GM23338 (cell line): ENCODE measurements at regions not wholly inside any gene's neighbourhood (a gene's known extent, or its start where the extent isn't known, plus 50 kb on each side); places are given as distances from the start of the nearest gene placed in this dataset.

Source experiments
- ATAC-seq: fragments of 200-7000 bp; cut with Tn5 transposase; 3 replicates; pipeline ENCODE4 v1.9.1; 2020
- DNase-seq: peaks from one replicate; pipeline ENCODE4 v3.0.0-alpha.2; 2015; ENCODE audit warnings: low spot score
- H2AFZ ChIP-seq: fragments of 200-600 bp; sonication (generic); 2 replicates; pipeline ENCODE4 v1.8.0; 2016; ENCODE audit warnings: antibody characterized with exemption, mild to moderate bottlenecking, moderate library complexity
- H3F3A ChIP-seq: fragments of 200-600 bp; sonication (generic); replicated peaks from 2 replicates; pipeline ENCODE4 v1.8.0; 2017; ENCODE audit warnings: antibody characterized with exemption, mixed run types, low read depth
- H3K27ac ChIP-seq: fragments of 200-600 bp; sonication (generic); 2 replicates; pipeline ENCODE4 v1.6.1; 2016; ENCODE audit warnings: low read depth
- H3K27me3 ChIP-seq: fragments of 200-600 bp; sonication (generic); 2 replicates; pipeline ENCODE4 v1.8.0; 2016; ENCODE audit warnings: mild to moderate bottlenecking, mixed run types, moderate library complexity; ENCODE audit not compliant: insufficient read depth
- H3K36me3 ChIP-seq: fragments of 200-600 bp; sonication (generic); 2 replicates; pipeline ENCODE4 v1.8.0; 2016; ENCODE audit warnings: mild to moderate bottlenecking; ENCODE audit not compliant: insufficient read depth
- H3K4me1 ChIP-seq: fragments of 200-600 bp; sonication (generic); 2 replicates; pipeline ENCODE4 v1.8.0; 2016; ENCODE audit warnings: mild to moderate bottlenecking, moderate library complexity; ENCODE audit not compliant: insufficient read depth
- H3K4me2 ChIP-seq: fragments of 200-600 bp; sonication (generic); 2 replicates; pipeline ENCODE4 v1.7.1; 2017; ENCODE audit warnings: mixed run types
- H3K4me3 ChIP-seq: fragments of 200-600 bp; sonication (generic); 2 replicates; pipeline ENCODE4 v1.6.1; 2016; ENCODE audit warnings: mixed run types
- H3K79me2 ChIP-seq: fragments of 200-600 bp; sonication (generic); replicated peaks from 2 replicates; pipeline ENCODE4 v1.8.0; 2017; ENCODE audit warnings: mild to moderate bottlenecking; ENCODE audit not compliant: insufficient read depth
- H3K9me2 ChIP-seq: fragments of 200-600 bp; sonication (generic); 2 replicates; pipeline ENCODE4 v1.8.0; 2017; ENCODE audit not compliant: insufficient read depth
- H4K20me1 ChIP-seq: fragments of 200-600 bp; sonication (generic); replicated peaks from 2 replicates; pipeline ENCODE4 v1.8.0; 2017; ENCODE audit warnings: mild to moderate bottlenecking; ENCODE audit not compliant: insufficient read depth
- H3K27ac Mint-ChIP-seq: 2 replicates; pipeline ENCODE4 v1.8.0; 2020; ENCODE audit warnings: inconsistent platforms, mild to moderate bottlenecking, moderate library complexity, mixed read lengths
- H3K27me3 Mint-ChIP-seq: 3 replicates; pipeline ENCODE4 v1.8.0; 2022; ENCODE audit warnings: low read depth, mild to moderate bottlenecking, moderate library complexity, mixed read lengths, inconsistent platforms; ENCODE audit not compliant: insufficient read depth, poor library complexity
- H3K36me3 Mint-ChIP-seq: 3 replicates; pipeline ENCODE4 v1.8.0; 2021; ENCODE audit warnings: low read depth, mild to moderate bottlenecking, inconsistent platforms, moderate library complexity, mixed read lengths
- H3K4me1 Mint-ChIP-seq: 3 replicates; pipeline ENCODE4 v1.8.0; 2020; ENCODE audit warnings: mild to moderate bottlenecking, inconsistent platforms, mixed read lengths
- H3K4me3 Mint-ChIP-seq: 3 replicates; pipeline ENCODE4 v1.8.0; 2021; ENCODE audit warnings: moderate library complexity, mild to moderate bottlenecking, inconsistent platforms, mixed read lengths
- H3K9me3 Mint-ChIP-seq: 3 replicates; pipeline ENCODE4 v1.8.0; 2020; ENCODE audit warnings: moderate library complexity, mild to moderate bottlenecking, inconsistent platforms, mixed read lengths
- CREB1 ChIP-seq: fragments of 250-450 bp; sonication (Bioruptor Pico); IDR thresholded peaks from 2 replicates; pipeline ENCODE4 v1.5.0; 2020; ENCODE audit warnings: low read depth, mild to moderate bottlenecking, moderate library complexity
- EZH2 ChIP-seq: fragments of 200-600 bp; sonication (generic); IDR thresholded peaks from one replicate; pipeline ENCODE4 v1.8.0; 2017; ENCODE audit warnings: antibody characterized with exemption, mild to moderate bottlenecking, low read depth; ENCODE audit not compliant: unreplicated experiment
- EZH2phosphoT487 ChIP-seq: fragments of 200-600 bp; sonication (generic); IDR thresholded peaks from one replicate; pipeline ENCODE4 v1.8.1; 2018; ENCODE audit warnings: antibody characterized with exemption; ENCODE audit not compliant: unreplicated experiment
- JUNB ChIP-seq: IDR thresholded peaks from one replicate; pipeline ENCODE4 v1.6.1; 2016; ENCODE audit warnings: antibody characterized with exemption; ENCODE audit not compliant: unreplicated experiment
- NANOG ChIP-seq: IDR thresholded peaks from 2 replicates; pipeline ENCODE4 v1.6.1; 2016; ENCODE audit warnings: antibody characterized with exemption, borderline replicate concordance
- POLR2AphosphoS5 ChIP-seq: IDR thresholded peaks from 2 replicates; pipeline ENCODE4 v1.6.1; 2016; ENCODE audit warnings: antibody characterized with exemption, low read depth
- STAT1 ChIP-seq: IDR thresholded peaks from one replicate; pipeline ENCODE4 v1.6.1; 2016; ENCODE audit warnings: antibody characterized with exemption; ENCODE audit not compliant: unreplicated experiment
- ZNF114 ChIP-seq: fragments of 250-450 bp; sonication (Bioruptor Pico); IDR thresholded peaks from 2 replicates; pipeline ENCODE4 v1.5.0; 2020; ENCODE audit warnings: mild to moderate bottlenecking, moderate library complexity
- ZNF331 ChIP-seq: fragments of 250-450 bp; sonication (Bioruptor Pico); IDR thresholded peaks from 2 replicates; pipeline ENCODE4 v1.5.0; 2020; ENCODE audit warnings: low read depth, mild to moderate bottlenecking, moderate library complexity
- TF ChIP-seq, protein P1 (sequence below): IDR thresholded peaks from 2 replicates; pipeline ENCODE4 v1.6.1; 2016; ENCODE audit warnings: antibody characterized with exemption
- TF ChIP-seq, protein P2 (sequence below): IDR thresholded peaks from one replicate; pipeline ENCODE4 v1.6.1; 2018; ENCODE audit warnings: antibody characterized with exemption; ENCODE audit not compliant: unreplicated experiment
- TF ChIP-seq, protein P3 (sequence below), 2 experiments: fragments of 200-600 bp in 1 of 2; sonication (generic) in 1 of 2; conservative IDR thresholded peaks; 2 replicates each; pipeline versions ENCODE4 v1.5.1 to v1.6.1; 2016 to 2017; ENCODE audit warnings: antibody characterized with exemption in 2 of 2, low read depth in 2 of 2, mild to moderate bottlenecking in 2 of 2, moderate library complexity in 1 of 2
- TF ChIP-seq, protein P4 (sequence below): fragments of 250-450 bp; sonication (Bioruptor Pico); IDR thresholded peaks from 2 replicates; pipeline ENCODE4 v1.5.0; 2020; ENCODE audit warnings: mild to moderate bottlenecking, moderate library complexity

DNA sequence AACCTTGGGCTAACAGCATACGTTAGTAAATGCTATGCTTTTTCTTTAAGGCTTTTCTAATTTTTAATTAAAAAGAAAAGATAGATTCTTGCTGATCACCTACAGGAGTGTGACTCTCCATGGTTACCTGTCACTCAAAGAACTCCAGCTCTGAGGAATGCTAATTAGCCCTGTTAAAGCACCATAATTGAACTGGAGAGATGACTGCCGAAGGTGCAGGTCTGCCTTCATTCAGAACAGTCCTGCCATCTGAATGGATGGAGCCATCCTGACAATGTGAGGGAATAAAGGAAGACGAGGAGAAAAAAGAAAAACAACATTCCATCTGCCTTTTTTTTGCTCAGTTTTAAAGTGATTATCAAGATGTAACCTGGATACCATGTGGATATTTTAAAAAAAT is 94.6 kb downstream of the ATP6V1G3 start:
- H2AFZ ChIP-seq: no peak overlapping the region
- H4K20me1 ChIP-seq: no peaks in the 10 kb centered on the region
- H3K27me3 ChIP-seq: no peaks in the 10 kb centered on the region
- no peak overlapping the region for H3K4me3 ChIP-seq
- Mint-ChIP-seq H3K4me3 (no peak overlapping the region), H3K27ac (no peak overlapping the region), H3K27me3 (no peaks in the 10 kb centered on the region), H3K9me3 (no peaks in the 10 kb centered on the region), H3K4me1 (no peaks in the 10 kb centered on the region), H3K36me3 (no peaks in the 10 kb centered on the region)
- H3K9me2 ChIP-seq: no peaks in the 10 kb centered on the region
- no peaks in the 10 kb centered on the region for H3F3A ChIP-seq
- H3K36me3 ChIP-seq: no peaks in the 10 kb centered on the region
- no peaks in the 10 kb centered on the region for H3K79me2 ChIP-seq
- TF ChIP-seq, protein P1, sequence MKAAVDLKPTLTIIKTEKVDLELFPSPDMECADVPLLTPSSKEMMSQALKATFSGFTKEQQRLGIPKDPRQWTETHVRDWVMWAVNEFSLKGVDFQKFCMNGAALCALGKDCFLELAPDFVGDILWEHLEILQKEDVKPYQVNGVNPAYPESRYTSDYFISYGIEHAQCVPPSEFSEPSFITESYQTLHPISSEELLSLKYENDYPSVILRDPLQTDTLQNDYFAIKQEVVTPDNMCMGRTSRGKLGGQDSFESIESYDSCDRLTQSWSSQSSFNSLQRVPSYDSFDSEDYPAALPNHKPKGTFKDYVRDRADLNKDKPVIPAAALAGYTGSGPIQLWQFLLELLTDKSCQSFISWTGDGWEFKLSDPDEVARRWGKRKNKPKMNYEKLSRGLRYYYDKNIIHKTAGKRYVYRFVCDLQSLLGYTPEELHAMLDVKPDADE: no peak
- TF ChIP-seq, protein P2, sequence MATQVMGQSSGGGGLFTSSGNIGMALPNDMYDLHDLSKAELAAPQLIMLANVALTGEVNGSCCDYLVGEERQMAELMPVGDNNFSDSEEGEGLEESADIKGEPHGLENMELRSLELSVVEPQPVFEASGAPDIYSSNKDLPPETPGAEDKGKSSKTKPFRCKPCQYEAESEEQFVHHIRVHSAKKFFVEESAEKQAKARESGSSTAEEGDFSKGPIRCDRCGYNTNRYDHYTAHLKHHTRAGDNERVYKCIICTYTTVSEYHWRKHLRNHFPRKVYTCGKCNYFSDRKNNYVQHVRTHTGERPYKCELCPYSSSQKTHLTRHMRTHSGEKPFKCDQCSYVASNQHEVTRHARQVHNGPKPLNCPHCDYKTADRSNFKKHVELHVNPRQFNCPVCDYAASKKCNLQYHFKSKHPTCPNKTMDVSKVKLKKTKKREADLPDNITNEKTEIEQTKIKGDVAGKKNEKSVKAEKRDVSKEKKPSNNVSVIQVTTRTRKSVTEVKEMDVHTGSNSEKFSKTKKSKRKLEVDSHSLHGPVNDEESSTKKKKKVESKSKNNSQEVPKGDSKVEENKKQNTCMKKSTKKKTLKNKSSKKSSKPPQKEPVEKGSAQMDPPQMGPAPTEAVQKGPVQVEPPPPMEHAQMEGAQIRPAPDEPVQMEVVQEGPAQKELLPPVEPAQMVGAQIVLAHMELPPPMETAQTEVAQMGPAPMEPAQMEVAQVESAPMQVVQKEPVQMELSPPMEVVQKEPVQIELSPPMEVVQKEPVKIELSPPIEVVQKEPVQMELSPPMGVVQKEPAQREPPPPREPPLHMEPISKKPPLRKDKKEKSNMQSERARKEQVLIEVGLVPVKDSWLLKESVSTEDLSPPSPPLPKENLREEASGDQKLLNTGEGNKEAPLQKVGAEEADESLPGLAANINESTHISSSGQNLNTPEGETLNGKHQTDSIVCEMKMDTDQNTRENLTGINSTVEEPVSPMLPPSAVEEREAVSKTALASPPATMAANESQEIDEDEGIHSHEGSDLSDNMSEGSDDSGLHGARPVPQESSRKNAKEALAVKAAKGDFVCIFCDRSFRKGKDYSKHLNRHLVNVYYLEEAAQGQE: no peak
- TF ChIP-seq EZH2 (no peak), POLR2AphosphoS5 (no peak), CREB1 (CRISPR knock-in tag) (no peak), NANOG (no peak), EZH2phosphoT487 (no peak), STAT1 (no peak), JUNB (no peak), ZNF114 (CRISPR knock-in tag) (no peak), ZNF331 (CRISPR knock-in tag) (no peak)
- TF ChIP-seq, protein P3, sequence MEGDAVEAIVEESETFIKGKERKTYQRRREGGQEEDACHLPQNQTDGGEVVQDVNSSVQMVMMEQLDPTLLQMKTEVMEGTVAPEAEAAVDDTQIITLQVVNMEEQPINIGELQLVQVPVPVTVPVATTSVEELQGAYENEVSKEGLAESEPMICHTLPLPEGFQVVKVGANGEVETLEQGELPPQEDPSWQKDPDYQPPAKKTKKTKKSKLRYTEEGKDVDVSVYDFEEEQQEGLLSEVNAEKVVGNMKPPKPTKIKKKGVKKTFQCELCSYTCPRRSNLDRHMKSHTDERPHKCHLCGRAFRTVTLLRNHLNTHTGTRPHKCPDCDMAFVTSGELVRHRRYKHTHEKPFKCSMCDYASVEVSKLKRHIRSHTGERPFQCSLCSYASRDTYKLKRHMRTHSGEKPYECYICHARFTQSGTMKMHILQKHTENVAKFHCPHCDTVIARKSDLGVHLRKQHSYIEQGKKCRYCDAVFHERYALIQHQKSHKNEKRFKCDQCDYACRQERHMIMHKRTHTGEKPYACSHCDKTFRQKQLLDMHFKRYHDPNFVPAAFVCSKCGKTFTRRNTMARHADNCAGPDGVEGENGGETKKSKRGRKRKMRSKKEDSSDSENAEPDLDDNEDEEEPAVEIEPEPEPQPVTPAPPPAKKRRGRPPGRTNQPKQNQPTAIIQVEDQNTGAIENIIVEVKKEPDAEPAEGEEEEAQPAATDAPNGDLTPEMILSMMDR (conservative IDR thresholded peaks at IDR 0.05; ENCODE audit: low read depth in 2 of 2): no peak
- TF ChIP-seq, protein P4, sequence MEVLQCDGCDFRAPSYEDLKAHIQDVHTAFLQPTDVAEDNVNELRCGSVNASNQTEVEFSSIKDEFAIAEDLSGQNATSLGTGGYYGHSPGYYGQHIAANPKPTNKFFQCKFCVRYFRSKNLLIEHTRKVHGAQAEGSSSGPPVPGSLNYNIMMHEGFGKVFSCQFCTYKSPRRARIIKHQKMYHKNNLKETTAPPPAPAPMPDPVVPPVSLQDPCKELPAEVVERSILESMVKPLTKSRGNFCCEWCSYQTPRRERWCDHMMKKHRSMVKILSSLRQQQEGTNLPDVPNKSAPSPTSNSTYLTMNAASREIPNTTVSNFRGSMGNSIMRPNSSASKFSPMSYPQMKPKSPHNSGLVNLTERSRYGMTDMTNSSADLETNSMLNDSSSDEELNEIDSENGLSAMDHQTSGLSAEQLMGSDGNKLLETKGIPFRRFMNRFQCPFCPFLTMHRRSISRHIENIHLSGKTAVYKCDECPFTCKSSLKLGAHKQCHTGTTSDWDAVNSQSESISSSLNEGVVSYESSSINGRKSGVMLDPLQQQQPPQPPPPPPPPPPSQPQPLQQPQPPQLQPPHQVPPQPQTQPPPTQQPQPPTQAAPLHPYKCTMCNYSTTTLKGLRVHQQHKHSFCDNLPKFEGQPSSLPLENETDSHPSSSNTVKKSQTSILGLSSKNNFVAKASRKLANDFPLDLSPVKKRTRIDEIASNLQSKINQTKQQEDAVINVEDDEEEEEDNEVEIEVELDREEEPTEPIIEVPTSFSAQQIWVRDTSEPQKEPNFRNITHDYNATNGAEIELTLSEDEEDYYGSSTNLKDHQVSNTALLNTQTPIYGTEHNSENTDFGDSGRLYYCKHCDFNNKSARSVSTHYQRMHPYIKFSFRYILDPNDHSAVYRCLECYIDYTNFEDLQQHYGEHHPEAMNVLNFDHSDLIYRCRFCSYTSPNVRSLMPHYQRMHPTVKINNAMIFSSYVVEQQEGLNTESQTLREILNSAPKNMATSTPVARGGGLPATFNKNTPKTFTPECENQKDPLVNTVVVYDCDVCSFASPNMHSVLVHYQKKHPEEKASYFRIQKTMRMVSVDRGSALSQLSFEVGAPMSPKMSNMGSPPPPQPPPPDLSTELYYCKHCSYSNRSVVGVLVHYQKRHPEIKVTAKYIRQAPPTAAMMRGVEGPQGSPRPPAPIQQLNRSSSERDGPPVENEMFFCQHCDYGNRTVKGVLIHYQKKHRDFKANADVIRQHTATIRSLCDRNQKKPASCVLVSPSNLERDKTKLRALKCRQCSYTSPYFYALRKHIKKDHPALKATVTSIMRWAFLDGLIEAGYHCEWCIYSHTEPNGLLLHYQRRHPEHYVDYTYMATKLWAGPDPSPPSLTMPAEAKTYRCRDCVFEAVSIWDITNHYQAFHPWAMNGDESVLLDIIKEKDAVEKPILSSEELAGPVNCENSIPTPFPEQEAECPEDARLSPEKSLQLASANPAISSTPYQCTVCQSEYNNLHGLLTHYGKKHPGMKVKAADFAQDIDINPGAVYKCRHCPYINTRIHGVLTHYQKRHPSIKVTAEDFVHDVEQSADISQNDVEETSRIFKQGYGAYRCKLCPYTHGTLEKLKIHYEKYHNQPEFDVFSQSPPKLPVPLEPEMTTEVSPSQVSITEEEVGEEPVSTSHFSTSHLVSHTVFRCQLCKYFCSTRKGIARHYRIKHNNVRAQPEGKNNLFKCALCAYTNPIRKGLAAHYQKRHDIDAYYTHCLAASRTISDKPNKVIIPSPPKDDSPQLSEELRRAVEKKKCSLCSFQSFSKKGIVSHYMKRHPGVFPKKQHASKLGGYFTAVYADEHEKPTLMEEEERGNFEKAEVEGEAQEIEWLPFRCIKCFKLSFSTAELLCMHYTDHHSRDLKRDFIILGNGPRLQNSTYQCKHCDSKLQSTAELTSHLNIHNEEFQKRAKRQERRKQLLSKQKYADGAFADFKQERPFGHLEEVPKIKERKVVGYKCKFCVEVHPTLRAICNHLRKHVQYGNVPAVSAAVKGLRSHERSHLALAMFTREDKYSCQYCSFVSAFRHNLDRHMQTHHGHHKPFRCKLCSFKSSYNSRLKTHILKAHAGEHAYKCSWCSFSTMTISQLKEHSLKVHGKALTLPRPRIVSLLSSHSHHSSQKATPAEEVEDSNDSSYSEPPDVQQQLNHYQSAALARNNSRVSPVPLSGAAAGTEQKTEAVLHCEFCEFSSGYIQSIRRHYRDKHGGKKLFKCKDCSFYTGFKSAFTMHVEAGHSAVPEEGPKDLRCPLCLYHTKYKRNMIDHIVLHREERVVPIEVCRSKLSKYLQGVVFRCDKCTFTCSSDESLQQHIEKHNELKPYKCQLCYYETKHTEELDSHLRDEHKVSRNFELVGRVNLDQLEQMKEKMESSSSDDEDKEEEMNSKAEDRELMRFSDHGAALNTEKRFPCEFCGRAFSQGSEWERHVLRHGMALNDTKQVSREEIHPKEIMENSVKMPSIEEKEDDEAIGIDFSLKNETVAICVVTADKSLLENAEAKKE: no peak
- H3K4me1 ChIP-seq: no peaks in the 10 kb centered on the region
- no peak for DNase-seq
- no peak for ATAC-seq
- no peak overlapping the region for H3K27ac ChIP-seq
- no peak overlapping the region for H3K4me2 ChIP-seq
